Upper lobe of right lung (tissue), 1 donor: ENCODE measurements at regions not wholly inside any gene's neighbourhood (a gene's known extent, or its start where the extent isn't known, plus 50 kb on each side); places are given as distances from the start of the nearest gene placed in this dataset.
A peak's percentile ranks its signal among the peaks of the same experiment; 100 is the strongest.

ENCODE experiments used
- ATAC-seq: fragments of 200-7000 bp; cut with Tn5 transposase; one replicate; pipeline ENCODE4 v1.9.1; 2020; ENCODE audit warnings: mild to moderate bottlenecking, moderate library complexity
- DNase-seq: peaks from one replicate; pipeline ENCODE4 v3.0.0-alpha.2; 2020
- H3K27ac ChIP-seq: fragments of 200-600 bp; one replicate; pipeline ENCODE4 v1.8.0; 2022
- H3K27me3 ChIP-seq: fragments of 200-600 bp; one replicate; pipeline ENCODE4 v1.8.0; 2022; ENCODE audit warnings: mild to moderate bottlenecking
- H3K36me3 ChIP-seq: fragments of 200-600 bp; one replicate; pipeline ENCODE4 v1.8.0; 2022
- H3K4me1 ChIP-seq: fragments of 200-600 bp; one replicate; pipeline ENCODE4 v1.8.0; 2022
- H3K4me3 ChIP-seq: fragments of 200-600 bp; one replicate; pipeline ENCODE4 v1.8.0; 2022; ENCODE audit warnings: mild to moderate bottlenecking
- H3K9me3 ChIP-seq: fragments of 200-600 bp; one replicate; pipeline ENCODE4 v1.8.0; 2022
- intact Hi-C: fragments of 100-400 bp; cut with DNase I; formaldehyde crosslinking; loops from one replicate; pipeline ENCODE4 v1.11.0; 2022
- TF ChIP-seq, protein P1 (sequence below): fragments of 200-600 bp; IDR thresholded peaks from one replicate; pipeline ENCODE4 v1.8.0; 2022; ENCODE audit warnings: antibody characterized with exemption
- donor health status: DM: no; HTN: yes; CAD: no; lungs with severe emphysema.

DNA sequence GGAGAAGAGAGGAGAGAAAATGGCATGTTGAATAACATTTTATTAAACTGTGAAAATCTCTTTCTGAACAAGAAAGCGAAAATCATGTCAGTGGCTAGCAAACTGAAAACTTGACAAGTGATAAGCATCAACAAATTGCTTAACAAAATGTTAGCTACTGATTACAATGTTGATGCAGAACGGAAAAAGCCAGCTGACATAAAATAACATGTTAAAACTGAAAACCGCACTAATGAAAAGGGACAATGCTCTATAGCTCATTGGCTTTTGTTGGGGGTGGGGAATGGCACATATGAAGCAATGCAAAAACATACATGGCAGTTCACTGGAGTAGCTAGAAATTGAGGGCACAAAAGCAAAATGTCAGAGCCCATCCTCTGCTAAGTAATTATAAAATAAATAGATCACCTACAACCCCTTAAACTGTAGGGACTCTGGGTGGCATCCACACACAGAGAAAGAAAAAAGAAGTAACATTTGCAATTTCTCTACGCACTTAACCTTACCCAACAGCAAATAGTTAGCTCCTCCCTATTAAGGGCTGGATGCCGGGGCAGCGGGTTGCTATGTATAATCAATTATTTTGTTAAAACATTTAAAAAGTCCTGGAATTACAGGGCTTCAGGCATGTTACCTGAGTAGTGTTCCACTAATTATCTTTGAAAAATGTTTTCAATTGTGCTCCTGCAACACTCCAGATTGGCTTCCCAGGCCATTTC lies 129.2 kb upstream of the USP15 start:
- Histone ChIP-seq H3K27me3 (no peaks in the 10 kb centered on the region), H3K36me3 (no peaks in the 10 kb centered on the region), H3K4me3 (no peak overlapping the region), H3K4me1 (no peaks in the 10 kb centered on the region), H3K27ac (no peak overlapping the region), H3K9me3 (no peaks in the 10 kb centered on the region)
- intact Hi-C loops: no loop called here
- DNase-seq (peak; percentile 58), ATAC-seq (peak; percentile 53)
- TF ChIP-seq, protein P1, sequence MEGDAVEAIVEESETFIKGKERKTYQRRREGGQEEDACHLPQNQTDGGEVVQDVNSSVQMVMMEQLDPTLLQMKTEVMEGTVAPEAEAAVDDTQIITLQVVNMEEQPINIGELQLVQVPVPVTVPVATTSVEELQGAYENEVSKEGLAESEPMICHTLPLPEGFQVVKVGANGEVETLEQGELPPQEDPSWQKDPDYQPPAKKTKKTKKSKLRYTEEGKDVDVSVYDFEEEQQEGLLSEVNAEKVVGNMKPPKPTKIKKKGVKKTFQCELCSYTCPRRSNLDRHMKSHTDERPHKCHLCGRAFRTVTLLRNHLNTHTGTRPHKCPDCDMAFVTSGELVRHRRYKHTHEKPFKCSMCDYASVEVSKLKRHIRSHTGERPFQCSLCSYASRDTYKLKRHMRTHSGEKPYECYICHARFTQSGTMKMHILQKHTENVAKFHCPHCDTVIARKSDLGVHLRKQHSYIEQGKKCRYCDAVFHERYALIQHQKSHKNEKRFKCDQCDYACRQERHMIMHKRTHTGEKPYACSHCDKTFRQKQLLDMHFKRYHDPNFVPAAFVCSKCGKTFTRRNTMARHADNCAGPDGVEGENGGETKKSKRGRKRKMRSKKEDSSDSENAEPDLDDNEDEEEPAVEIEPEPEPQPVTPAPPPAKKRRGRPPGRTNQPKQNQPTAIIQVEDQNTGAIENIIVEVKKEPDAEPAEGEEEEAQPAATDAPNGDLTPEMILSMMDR: no peak

DNA sequence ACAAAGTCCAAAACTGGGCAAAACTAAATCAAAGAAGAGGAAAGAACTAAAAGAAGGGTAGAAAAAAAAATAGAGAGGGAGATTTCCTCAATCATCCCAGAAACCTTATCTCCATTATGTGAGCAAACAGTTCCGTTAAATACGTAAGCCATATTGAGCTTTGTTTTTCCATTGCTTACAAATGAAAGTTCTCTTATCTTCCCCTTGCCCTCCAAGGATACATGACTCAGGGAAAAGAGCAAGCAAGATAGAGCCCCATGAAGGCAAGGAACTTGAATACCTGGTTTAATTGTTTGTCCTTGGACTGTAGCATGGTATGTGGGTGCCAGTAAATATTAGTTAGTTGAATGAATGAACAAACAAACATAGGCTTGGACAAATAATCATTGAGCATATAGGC lies 126.8 kb upstream of the USP15 start:
- ATAC-seq: no peak
- TF ChIP-seq, protein P1: no peak

DNA sequence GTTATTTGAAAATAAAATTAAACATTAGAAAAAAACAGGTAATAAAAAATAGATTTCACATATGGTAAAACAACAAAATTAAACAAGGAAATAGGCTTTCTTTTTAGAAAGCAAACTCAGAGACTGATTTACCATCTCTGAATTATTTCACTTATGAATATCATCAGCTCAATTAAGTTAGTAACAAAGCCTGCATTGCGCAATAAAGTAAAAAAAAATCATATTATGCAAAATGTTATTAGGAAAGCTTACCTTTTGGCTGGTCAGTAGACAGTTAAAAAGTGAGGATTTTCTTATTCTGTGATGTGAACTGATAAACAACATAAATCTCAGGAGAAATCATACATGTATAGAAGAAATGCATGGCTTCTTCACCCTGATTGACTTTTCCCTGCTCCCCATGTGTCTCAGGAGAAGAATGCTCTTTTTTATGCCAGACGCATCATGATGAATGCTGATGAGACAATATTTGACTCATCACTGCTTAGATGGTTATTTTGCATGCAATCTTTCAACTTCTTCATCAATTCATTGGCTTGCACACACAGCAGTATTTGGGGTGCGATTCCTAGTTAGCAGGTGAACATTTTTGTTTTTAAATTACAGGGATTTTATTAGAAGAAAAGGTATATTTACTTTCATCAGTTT lies 124.5 kb upstream of the USP15 start:
- H3K4me3 ChIP-seq: no peak overlapping the region
- ATAC-seq (no peak), DNase-seq (no peak)
- TF ChIP-seq, protein P1: no peak
- no peaks in the 10 kb centered on the region for H3K36me3 ChIP-seq
- no peak overlapping the region for H3K27ac ChIP-seq
- H3K4me1 ChIP-seq: no peaks in the 10 kb centered on the region
- intact Hi-C loops: no loop called here
- no peaks in the 10 kb centered on the region for H3K27me3 ChIP-seq
- no peaks in the 10 kb centered on the region for H3K9me3 ChIP-seq

More for the DNA sequence above, 126.8 kb upstream of the USP15 start:
- no peak overlapping the region for H3K27ac ChIP-seq
- no peaks in the 10 kb centered on the region for H3K4me1 ChIP-seq
- no peaks in the 10 kb centered on the region for H3K9me3 ChIP-seq
- intact Hi-C loops: no loop called here
- H3K27me3 ChIP-seq: no peaks in the 10 kb centered on the region
- no peak overlapping the region for H3K4me3 ChIP-seq
- DNase-seq: no peak
- no peaks in the 10 kb centered on the region for H3K36me3 ChIP-seq

DNA sequence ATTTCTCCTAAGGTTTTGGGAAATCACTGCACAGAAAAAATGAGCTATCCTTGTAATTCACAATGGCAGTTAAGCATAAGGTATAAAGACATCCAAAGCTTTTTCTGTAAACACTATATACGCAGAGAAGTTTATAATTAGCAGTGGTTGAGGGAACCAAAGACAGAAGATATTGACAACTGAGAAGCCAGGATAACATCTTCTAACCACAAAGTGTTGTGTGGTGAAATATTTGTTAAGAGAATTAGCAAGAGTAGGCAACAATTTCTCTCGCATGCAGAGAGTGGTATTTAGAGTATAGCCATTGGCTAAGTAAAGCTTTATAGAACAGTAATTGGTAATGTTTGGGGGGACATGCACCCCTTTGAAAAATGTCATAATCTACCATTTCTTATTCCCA lies 123.7 kb upstream of the USP15 start:
- Histone ChIP-seq H3K4me1 (no peaks in the 10 kb centered on the region), H3K27me3 (no peaks in the 10 kb centered on the region), H3K36me3 (no peaks in the 10 kb centered on the region), H3K27ac (no peak overlapping the region), H3K9me3 (no peaks in the 10 kb centered on the region), H3K4me3 (no peak overlapping the region)
- DNase-seq: no peak
- ATAC-seq: no peak
- TF ChIP-seq, protein P1: no peak
- intact Hi-C loops: no loop called here

DNA sequence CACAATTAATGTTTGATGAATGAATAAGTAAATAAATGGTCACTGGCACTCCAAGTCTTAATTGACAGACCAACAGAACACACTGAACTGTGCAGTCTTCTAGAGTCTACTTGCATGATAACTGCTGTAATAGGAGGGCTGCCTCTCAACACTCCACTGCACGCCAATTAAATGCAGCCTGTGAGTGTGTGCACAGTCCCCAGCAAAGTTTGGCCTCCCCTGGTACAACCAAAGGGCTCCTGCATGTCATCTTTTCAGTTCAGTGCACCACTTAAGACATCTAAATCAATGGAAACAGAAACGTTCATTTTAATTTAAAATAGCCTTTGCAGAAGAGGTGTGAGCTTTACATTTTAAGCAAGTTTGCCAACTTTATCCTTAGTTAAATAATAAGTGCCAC lies 121.7 kb upstream of the USP15 start:
- Histone ChIP-seq H3K4me3 (no peak overlapping the region), H3K9me3 (no peaks in the 10 kb centered on the region), H3K27me3 (no peaks in the 10 kb centered on the region), H3K4me1 (no peaks in the 10 kb centered on the region), H3K27ac (no peak overlapping the region), H3K36me3 (no peaks in the 10 kb centered on the region)
- intact Hi-C loops: no loop called here
- ATAC-seq (no peak), DNase-seq (no peak)
- TF ChIP-seq, protein P1: no peak
